Panc1 (cell line): ENCODE measurements at regions not wholly inside any gene's neighbourhood (a gene's known extent, or its start where the extent isn't known, plus 50 kb on each side); places are given as distances from the start of the nearest gene placed in this dataset.

Source experiments
- ATAC-seq: fragments of 200-7000 bp; cut with Tn5 transposase; 2 replicates; pipeline ENCODE4 v1.9.1; 2020; ENCODE audit warnings: mild to moderate bottlenecking, moderate library complexity
- BruUV-seq: library from RNA; stranded (reverse); fragments of 400-500 nt; replicated peaks from 2 replicates; lab custom pipeline; 2021; lab: Mats Ljungman, UMichigan
- CTCF ChIA-PET: fragments of 300-600 bp; sonication (Branson Sonifier 250); formaldehyde crosslinking; loops from one replicate; lab custom pipeline; 2022; ENCODE audit warnings: antibody characterized with exemption; lab: Charles Lee
- POLR2A ChIA-PET: fragments of 300-600 bp; sonication (Branson Sonifier 250); formaldehyde crosslinking; loops from one replicate; lab custom pipeline; 2022; ENCODE audit warnings: antibody characterized with exemption; lab: Charles Lee
- DNase-seq: peaks from one replicate; pipeline ENCODE4 v3.0.0-alpha.2; 2010; ENCODE audit warnings: low read depth, low spot score
- H3K27ac ChIP-seq: 2 replicates; pipeline ENCODE4 v1.5.1; 2011; ENCODE audit warnings: mild to moderate bottlenecking, low read length, inconsistent platforms
- H3K27me3 ChIP-seq: fragments of 200-500 bp; sonication (Bioruptor generic); 2 replicates; pipeline ENCODE4 v1.6.0; 2014; ENCODE audit warnings: low read length, inconsistent platforms; ENCODE audit not compliant: control insufficient read depth, insufficient read depth
- H3K36me3 ChIP-seq: fragments of 200-500 bp; sonication (Bioruptor generic); 2 replicates; pipeline ENCODE4 v1.5.1; 2014; ENCODE audit warnings: inconsistent platforms, mild to moderate bottlenecking, low read length, moderate library complexity; ENCODE audit not compliant: control insufficient read depth, insufficient read depth
- H3K4me1 ChIP-seq: 2 replicates; pipeline ENCODE4 v1.5.1; 2011; ENCODE audit warnings: inconsistent platforms, mild to moderate bottlenecking, low read length, moderate library complexity; ENCODE audit not compliant: control insufficient read depth, insufficient read depth
- H3K4me3 ChIP-seq, 2 experiments: 2 replicates each; pipeline ENCODE4 v1.5.1; 2011 to 2012; ENCODE audit warnings: low read depth in 2 of 2, low read length in 2 of 2, mild to moderate bottlenecking in 2 of 2, inconsistent platforms in 1 of 2, moderate library complexity in 1 of 2
- H3K9me3 ChIP-seq: fragments of 200-500 bp; sonication (Bioruptor generic); 2 replicates; pipeline ENCODE4 v1.5.1; 2014; ENCODE audit warnings: low read depth, mild to moderate bottlenecking, inconsistent platforms, low read length, moderate library complexity; ENCODE audit not compliant: control insufficient read depth, insufficient read depth
- POLR2AphosphoS5 ChIP-seq: IDR thresholded peaks from 2 replicates; pipeline ENCODE4 v1.6.1; 2012; ENCODE audit warnings: mild to moderate bottlenecking, low read depth, low read length, moderate library complexity
- SIN3A ChIP-seq: IDR thresholded peaks from 2 replicates; pipeline ENCODE4 v1.6.1; 2012; ENCODE audit warnings: low read depth, mild to moderate bottlenecking, low read length, moderate library complexity, borderline replicate concordance; ENCODE audit not compliant: insufficient read depth
- TCF7L2 ChIP-seq: IDR thresholded peaks from 2 replicates; pipeline ENCODE4 v1.6.1; 2011; ENCODE audit warnings: mild to moderate bottlenecking, low read depth, low read length, inconsistent platforms
- in situ Hi-C: cut with HindIII; loops from 2 replicates; pipeline ENCODE4 v1.10.0; 2016; ENCODE audit warnings: low sequenced_read_pairs, low pct_unique_long_range_greater_than_20kb
- intact Hi-C: fragments of 100-400 bp; cut with micrococcal nuclease; formaldehyde crosslinking; loops from one replicate; pipeline ENCODE4 v1.10.0; 2022; ENCODE audit not compliant: unreplicated experiment
- TF ChIP-seq, protein P1 (sequence below), 2 experiments: IDR thresholded peaks; 2 replicates each; pipeline ENCODE4 v1.6.1; 2011 to 2012; ENCODE audit warnings: low read depth in 2 of 2, control low read depth in 1 of 2, low read length in 1 of 2, mild to moderate bottlenecking in 1 of 2, moderate library complexity in 1 of 2; ENCODE audit not compliant: insufficient read depth in 1 of 2
- TF ChIP-seq, protein P2 (sequence below): fragments of 450-650 bp; IDR thresholded peaks from 2 replicates; pipeline ENCODE4 v1.5.1; 2017; ENCODE audit warnings: mild to moderate bottlenecking

DNA sequence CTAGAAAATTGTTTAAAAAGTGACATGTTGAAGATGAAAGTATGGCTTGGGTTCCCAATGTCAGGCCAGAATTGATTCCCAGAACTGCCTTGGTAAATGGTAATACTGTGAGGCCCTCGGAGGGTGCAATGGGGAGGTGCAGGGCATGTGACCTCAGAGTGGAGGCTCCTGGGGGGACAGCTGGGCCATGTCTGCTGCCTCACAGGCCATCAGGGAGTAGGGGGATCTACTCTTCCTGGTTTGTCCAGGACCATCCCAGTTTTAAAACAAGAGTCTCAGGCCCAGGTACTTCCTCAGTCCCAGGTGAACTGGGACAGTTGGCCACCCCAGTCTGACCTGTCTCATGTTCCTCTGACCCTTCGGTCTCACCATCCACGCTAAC, 55.3 kb upstream of the SNX9 start:
- intact Hi-C loops = no loop called here
- no TSS peak for BruUV-seq
- POLR2A ChIA-PET = no interaction called here

DNA sequence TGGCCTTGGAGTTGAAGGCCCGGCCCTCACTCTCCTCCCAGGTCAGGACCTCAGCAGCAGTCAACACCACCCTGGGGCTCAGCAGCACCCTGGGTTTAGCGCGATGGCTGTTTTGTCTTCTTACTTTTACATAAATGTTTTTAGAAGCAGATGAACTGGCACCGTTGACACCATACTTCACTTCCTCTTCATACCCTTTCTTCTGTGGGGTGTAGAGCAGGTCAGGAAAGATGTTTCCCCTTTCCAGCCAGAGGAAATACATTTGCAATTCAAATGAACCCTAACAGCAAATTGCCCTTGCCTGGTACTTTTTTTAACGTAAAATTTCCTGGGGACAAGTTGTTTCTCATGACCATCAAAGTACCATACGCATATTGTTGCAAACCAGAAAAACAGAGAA, 54.7 kb upstream of the SNX9 start:
- Histone ChIP-seq H3K4me3 (no peak overlapping the region), H3K9me3 (no peaks in the 10 kb centered on the region), H3K27me3 (no peaks in the 10 kb centered on the region), H3K36me3 (no peaks in the 10 kb centered on the region), H3K4me1 (peaks cover 43% of the 10 kb centered on the region), H3K27ac (peak overlapping the region; percentile 37)
- in situ Hi-C loops = loop anchor here (25.0 kb wide), 1 partner anchor 94 kb away; no protein-coding TSS in a partner anchor
- no peak for DNase-seq
- BruUV-seq = no TSS peak
- CTCF ChIA-PET = no interaction called here
- no peak for ATAC-seq
- TF ChIP-seq SIN3A (no peak), POLR2AphosphoS5 (no peak), TCF7L2 (no peak)
- TF ChIP-seq, protein P1, sequence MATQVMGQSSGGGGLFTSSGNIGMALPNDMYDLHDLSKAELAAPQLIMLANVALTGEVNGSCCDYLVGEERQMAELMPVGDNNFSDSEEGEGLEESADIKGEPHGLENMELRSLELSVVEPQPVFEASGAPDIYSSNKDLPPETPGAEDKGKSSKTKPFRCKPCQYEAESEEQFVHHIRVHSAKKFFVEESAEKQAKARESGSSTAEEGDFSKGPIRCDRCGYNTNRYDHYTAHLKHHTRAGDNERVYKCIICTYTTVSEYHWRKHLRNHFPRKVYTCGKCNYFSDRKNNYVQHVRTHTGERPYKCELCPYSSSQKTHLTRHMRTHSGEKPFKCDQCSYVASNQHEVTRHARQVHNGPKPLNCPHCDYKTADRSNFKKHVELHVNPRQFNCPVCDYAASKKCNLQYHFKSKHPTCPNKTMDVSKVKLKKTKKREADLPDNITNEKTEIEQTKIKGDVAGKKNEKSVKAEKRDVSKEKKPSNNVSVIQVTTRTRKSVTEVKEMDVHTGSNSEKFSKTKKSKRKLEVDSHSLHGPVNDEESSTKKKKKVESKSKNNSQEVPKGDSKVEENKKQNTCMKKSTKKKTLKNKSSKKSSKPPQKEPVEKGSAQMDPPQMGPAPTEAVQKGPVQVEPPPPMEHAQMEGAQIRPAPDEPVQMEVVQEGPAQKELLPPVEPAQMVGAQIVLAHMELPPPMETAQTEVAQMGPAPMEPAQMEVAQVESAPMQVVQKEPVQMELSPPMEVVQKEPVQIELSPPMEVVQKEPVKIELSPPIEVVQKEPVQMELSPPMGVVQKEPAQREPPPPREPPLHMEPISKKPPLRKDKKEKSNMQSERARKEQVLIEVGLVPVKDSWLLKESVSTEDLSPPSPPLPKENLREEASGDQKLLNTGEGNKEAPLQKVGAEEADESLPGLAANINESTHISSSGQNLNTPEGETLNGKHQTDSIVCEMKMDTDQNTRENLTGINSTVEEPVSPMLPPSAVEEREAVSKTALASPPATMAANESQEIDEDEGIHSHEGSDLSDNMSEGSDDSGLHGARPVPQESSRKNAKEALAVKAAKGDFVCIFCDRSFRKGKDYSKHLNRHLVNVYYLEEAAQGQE (IDR thresholded peaks at IDR 0.05; ENCODE audit: insufficient read depth in 1 of 2, low read depth in 2 of 2, low read length in 1 of 2) = no peak
- TF ChIP-seq, protein P2, sequence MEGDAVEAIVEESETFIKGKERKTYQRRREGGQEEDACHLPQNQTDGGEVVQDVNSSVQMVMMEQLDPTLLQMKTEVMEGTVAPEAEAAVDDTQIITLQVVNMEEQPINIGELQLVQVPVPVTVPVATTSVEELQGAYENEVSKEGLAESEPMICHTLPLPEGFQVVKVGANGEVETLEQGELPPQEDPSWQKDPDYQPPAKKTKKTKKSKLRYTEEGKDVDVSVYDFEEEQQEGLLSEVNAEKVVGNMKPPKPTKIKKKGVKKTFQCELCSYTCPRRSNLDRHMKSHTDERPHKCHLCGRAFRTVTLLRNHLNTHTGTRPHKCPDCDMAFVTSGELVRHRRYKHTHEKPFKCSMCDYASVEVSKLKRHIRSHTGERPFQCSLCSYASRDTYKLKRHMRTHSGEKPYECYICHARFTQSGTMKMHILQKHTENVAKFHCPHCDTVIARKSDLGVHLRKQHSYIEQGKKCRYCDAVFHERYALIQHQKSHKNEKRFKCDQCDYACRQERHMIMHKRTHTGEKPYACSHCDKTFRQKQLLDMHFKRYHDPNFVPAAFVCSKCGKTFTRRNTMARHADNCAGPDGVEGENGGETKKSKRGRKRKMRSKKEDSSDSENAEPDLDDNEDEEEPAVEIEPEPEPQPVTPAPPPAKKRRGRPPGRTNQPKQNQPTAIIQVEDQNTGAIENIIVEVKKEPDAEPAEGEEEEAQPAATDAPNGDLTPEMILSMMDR = no peak
- intact Hi-C loops = no loop called here
- POLR2A ChIA-PET = no interaction called here

More for the DNA sequence above, 55.3 kb upstream of the SNX9 start:
- CTCF ChIA-PET = no interaction called here
- H3K27me3 ChIP-seq = no peaks in the 10 kb centered on the region
- H3K9me3 ChIP-seq = no peaks in the 10 kb centered on the region
- no peak overlapping the region for H3K4me3 ChIP-seq
- H3K4me1 ChIP-seq = peaks cover 44% of the 10 kb centered on the region
- H3K27ac ChIP-seq = peak overlapping the region; percentile 37
- ATAC-seq (no peak), DNase-seq (no peak)
- TF ChIP-seq SIN3A = no peak
- no peak for TF ChIP-seq TCF7L2
- TF ChIP-seq, protein P1 (IDR thresholded peaks at IDR 0.05; ENCODE audit: insufficient read depth in 1 of 2, low read depth in 2 of 2, low read length in 1 of 2) = no peak
- TF ChIP-seq, protein P2 = no peak
- no peak for TF ChIP-seq POLR2AphosphoS5
- no peaks in the 10 kb centered on the region for H3K36me3 ChIP-seq
- in situ Hi-C loops = loop anchor here (25.0 kb wide), 1 partner anchor 95 kb away; no protein-coding TSS in a partner anchor
